ENCODE measurements at regions not wholly inside any gene's neighbourhood (a gene's known extent, or its start where the extent isn't known, plus 50 kb on each side); places are given as distances from the start of the nearest gene placed in this dataset.

DNA sequence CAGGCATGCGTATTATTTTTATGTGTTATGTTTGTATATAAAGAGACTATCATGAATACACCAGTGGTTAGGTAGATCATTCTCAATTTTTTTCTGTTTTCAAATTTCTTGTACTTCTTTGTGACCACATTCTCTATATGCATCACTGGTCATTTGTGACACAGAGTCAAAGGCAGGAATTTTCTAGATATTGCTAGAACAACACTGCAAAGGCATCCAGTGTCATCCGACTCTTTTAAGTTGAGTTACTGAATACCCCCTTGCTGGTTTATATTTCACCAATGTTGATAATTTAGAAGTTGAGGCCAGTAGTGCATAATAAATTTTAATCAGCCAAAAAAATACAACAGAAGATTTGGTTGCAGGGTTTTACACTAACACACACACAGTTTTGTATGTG is 351.8 kb downstream of the CASP12 start:
- no peak for DNase-seq (ENCODE audit: extremely low spot score in 2 of 2)
- TF ChIP-seq POLR2AphosphoS5 (IDR thresholded peaks at IDR 0.05; ENCODE audit: insufficient read depth in 1 of 2, low read depth in 1 of 2), result no peak
- TF ChIP-seq, protein P1, sequence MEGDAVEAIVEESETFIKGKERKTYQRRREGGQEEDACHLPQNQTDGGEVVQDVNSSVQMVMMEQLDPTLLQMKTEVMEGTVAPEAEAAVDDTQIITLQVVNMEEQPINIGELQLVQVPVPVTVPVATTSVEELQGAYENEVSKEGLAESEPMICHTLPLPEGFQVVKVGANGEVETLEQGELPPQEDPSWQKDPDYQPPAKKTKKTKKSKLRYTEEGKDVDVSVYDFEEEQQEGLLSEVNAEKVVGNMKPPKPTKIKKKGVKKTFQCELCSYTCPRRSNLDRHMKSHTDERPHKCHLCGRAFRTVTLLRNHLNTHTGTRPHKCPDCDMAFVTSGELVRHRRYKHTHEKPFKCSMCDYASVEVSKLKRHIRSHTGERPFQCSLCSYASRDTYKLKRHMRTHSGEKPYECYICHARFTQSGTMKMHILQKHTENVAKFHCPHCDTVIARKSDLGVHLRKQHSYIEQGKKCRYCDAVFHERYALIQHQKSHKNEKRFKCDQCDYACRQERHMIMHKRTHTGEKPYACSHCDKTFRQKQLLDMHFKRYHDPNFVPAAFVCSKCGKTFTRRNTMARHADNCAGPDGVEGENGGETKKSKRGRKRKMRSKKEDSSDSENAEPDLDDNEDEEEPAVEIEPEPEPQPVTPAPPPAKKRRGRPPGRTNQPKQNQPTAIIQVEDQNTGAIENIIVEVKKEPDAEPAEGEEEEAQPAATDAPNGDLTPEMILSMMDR (IDR thresholded peaks at IDR 0.05), result no peak
- TF ChIP-seq POLR2A (IDR thresholded peaks at IDR 0.05), result no peak
- no peak overlapping the region for H3K27ac ChIP-seq
- H3K27me3 ChIP-seq, result no peaks in the 10 kb centered on the region
- H3K4me3 ChIP-seq, result no peak overlapping the region
- peaks cover 7% of the 10 kb centered on the region for H3K4me1 ChIP-seq
- no peaks in the 10 kb centered on the region for H3K36me3 ChIP-seq
- H3K9me3 ChIP-seq, result no peaks in the 10 kb centered on the region
- intact Hi-C loops (cut with DNase I), result no loop called here

DNA sequence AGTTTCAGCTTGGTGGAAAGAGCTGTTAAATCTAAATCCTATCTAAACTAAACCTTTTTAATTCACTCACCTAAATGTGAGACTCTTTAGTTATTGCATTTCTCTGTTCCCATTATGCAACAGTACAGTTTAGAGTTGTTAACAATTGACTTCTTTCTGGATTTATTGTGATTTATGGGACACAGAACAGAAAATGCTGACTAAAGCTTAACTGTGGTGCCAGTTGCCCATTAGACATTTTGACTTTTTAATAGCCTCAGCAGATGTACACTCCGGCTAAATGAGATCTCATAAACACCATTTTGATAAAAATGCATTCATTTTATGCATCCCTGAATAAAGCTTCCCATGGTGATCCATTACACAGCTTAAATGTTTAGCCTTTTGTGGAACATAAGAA is 356.6 kb downstream of the CASP12 start:
- no peak for TF ChIP-seq POLR2AphosphoS5 (IDR thresholded peaks at IDR 0.05; ENCODE audit: insufficient read depth in 1 of 2, low read depth in 1 of 2)
- TF ChIP-seq, protein P1 (IDR thresholded peaks at IDR 0.05), result no peak
- TF ChIP-seq POLR2A (IDR thresholded peaks at IDR 0.05), result no peak
- Histone ChIP-seq H3K27me3 (no peaks in the 10 kb centered on the region), H3K9me3 (no peaks in the 10 kb centered on the region), H3K4me1 (peaks cover 12% of the 10 kb centered on the region), H3K36me3 (no peaks in the 10 kb centered on the region), H3K27ac (no peak overlapping the region), H3K4me3 (no peak overlapping the region)
- DNase-seq (ENCODE audit: extremely low spot score in 2 of 2), result no peak
- intact Hi-C loops (cut with DNase I), result no loop called here

DNA sequence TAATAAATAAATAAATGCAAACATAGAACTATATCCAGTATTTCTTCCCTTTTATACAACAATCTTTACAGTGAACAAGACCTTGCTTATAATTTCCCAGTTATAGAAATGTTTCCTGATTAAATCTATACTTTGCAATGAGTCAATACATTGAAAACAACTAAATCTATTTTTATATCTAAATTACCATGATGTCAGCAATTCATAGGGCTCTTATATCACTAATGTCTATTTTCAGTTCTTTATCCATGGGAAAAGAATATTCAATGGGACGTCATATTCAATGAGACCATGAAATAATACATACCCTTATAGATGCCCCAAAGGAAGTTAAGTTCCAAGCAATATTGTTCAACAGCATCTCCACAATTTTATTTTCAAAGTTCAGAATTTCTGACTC is 359.9 kb downstream of the CASP12 start:
- no peak for TF ChIP-seq POLR2AphosphoS5 (IDR thresholded peaks at IDR 0.05; ENCODE audit: insufficient read depth in 1 of 2, low read depth in 1 of 2)
- Histone ChIP-seq H3K9me3 (no peaks in the 10 kb centered on the region), H3K27me3 (no peaks in the 10 kb centered on the region), H3K27ac (no peak overlapping the region), H3K4me3 (no peak overlapping the region), H3K36me3 (no peaks in the 10 kb centered on the region), H3K4me1 (peaks cover 12% of the 10 kb centered on the region)
- no peak for DNase-seq (ENCODE audit: extremely low spot score in 2 of 2)
- intact Hi-C loops (cut with DNase I), result no loop called here

DNA sequence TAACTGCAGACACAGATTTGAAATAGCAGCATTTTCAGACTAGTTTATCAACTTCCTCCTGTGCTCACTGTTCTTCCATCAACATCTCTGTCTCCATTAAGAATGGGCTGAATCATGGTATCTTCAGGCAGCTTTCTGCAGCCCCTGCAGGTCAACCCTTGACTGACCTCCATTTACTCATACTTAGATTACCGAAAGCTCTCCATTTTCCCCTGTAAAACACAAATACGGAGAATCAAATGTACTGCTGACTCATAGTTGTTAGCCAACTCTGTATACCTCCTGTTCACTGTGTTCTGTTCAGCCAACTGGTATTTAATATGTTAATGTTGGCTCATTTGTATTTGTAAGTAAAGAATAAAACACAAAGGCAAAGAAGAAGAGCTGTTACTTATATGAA is 364.0 kb downstream of the CASP12 start:
- H3K4me3 ChIP-seq, result no peak overlapping the region
- TF ChIP-seq, protein P1 (IDR thresholded peaks at IDR 0.05), result no peak
- no peak for TF ChIP-seq POLR2AphosphoS5 (IDR thresholded peaks at IDR 0.05; ENCODE audit: insufficient read depth in 1 of 2, low read depth in 1 of 2)
- TF ChIP-seq POLR2A (IDR thresholded peaks at IDR 0.05), result no peak
- no peak for DNase-seq (ENCODE audit: extremely low spot score in 2 of 2)
- intact Hi-C loops (cut with DNase I), result no loop called here
- H3K4me1 ChIP-seq, result peaks cover 10% of the 10 kb centered on the region
- no peaks in the 10 kb centered on the region for H3K9me3 ChIP-seq
- H3K36me3 ChIP-seq, result no peaks in the 10 kb centered on the region
- H3K27me3 ChIP-seq, result no peaks in the 10 kb centered on the region
- no peak overlapping the region for H3K27ac ChIP-seq

DNA sequence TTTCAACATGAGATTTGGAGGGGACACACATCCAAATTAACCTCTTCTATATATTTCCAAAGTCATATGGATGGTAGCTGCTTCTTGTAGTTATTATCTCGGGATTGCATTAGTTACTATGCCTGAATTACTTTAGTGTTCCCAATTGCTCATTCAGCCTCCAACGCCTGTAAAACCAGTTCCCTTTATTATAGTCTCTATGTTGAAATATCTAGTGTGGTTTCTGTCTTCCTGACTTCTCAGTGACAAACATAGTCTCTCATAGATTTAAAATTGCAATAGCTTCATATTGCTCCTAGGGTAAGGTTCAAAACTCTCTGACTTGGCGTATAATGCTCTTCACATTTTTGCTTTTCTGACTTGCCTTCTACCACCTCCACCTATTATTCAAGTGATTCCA is 366.4 kb downstream of the CASP12 start:
- no peaks in the 10 kb centered on the region for H3K36me3 ChIP-seq
- no peak overlapping the region for H3K27ac ChIP-seq
- peaks cover 10% of the 10 kb centered on the region for H3K4me1 ChIP-seq
- TF ChIP-seq POLR2A (IDR thresholded peaks at IDR 0.05), result no peak
- TF ChIP-seq POLR2AphosphoS5 (IDR thresholded peaks at IDR 0.05; ENCODE audit: insufficient read depth in 1 of 2, low read depth in 1 of 2), result peak in 1 of 2 donors; percentile 37
- TF ChIP-seq, protein P1 (IDR thresholded peaks at IDR 0.05), result no peak
- intact Hi-C loops (cut with DNase I), result no loop called here
- no peak overlapping the region for H3K4me3 ChIP-seq
- H3K27me3 ChIP-seq, result no peaks in the 10 kb centered on the region
- no peak for DNase-seq (ENCODE audit: extremely low spot score in 2 of 2)
- no peaks in the 10 kb centered on the region for H3K9me3 ChIP-seq

DNA sequence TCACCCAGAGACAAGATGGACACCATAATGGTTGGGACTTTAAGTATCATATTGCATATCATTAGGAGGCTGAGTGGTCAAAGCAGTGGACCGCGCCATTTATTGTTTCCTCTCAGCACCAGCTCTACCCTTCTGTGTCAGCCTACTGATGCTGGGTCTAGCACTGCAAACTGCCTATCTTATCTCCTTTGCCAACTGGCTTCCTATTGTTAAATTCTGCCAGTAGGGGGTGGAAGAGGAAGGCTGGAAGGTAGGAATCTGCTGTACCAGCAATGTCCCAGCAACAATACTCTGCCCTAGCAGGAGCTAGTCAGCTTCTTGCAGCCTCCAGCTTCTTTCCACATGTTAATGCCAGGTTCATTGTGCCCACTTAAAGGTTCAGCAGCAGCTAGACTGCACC is 367.1 kb upstream of the PDGFD start:
- Histone ChIP-seq H3K9me3 (no peaks in the 10 kb centered on the region), H3K27ac (no peak overlapping the region), H3K36me3 (no peaks in the 10 kb centered on the region), H3K4me3 (no peak overlapping the region), H3K27me3 (no peaks in the 10 kb centered on the region), H3K4me1 (peaks cover 10% of the 10 kb centered on the region)
- intact Hi-C loops (cut with DNase I), result no loop called here
- DNase-seq (ENCODE audit: extremely low spot score in 2 of 2), result no peak
- TF ChIP-seq, protein P1 (IDR thresholded peaks at IDR 0.05), result no peak
- no peak for TF ChIP-seq POLR2A (IDR thresholded peaks at IDR 0.05)
